ENCODE measurements at regions not wholly inside any gene's neighbourhood (a gene's known extent, or its start where the extent isn't known, plus 50 kb on each side); places are given as distances from the start of the nearest gene placed in this dataset.

DNA sequence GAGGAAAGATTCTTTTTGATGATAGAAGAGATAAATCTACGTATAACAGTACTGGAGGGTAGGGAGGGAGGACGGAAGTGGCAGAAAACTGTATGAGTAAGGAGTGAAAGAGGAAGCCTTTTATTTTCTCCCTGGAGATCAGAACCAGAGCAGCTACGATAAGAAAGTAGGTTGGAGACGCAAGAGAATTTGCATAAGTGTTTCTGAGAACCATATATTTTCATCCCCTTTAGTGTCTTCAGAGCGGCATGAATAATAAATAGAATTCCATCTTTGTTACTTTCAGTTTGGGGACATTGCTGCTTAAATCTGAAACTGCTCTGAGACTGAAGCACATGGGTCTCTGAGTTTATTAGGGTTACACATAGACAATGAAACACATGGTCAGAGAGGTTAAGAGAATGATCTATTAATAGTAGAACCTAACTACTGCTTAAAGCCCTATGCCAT is 230.2 kb upstream of the TNP1 start:
- DNase-seq (ENCODE audit: low read depth in 4 of 4, low spot score in 3 of 4), result no peak

DNA sequence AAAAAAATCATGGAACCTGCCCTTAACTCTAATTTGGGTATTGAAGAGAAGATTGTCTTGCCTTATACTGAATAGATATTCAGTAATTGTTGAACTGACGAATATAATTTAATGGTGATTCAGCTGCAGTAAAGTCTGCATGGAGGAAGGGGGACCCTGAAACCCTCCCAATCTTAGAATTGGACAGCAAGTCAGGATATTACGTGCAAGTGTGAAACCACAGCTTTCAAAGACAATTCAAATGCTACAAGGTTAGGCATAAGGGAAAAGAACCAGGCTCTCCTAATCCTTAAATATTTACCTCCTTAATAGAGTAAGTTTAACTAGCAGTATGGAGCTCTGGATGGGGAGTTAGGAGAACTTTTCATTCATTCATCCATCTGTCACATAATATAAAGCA is 226.9 kb upstream of the TNP1 start:
- DNase-seq (ENCODE audit: low read depth in 4 of 4, low spot score in 3 of 4), result no peak

DNA sequence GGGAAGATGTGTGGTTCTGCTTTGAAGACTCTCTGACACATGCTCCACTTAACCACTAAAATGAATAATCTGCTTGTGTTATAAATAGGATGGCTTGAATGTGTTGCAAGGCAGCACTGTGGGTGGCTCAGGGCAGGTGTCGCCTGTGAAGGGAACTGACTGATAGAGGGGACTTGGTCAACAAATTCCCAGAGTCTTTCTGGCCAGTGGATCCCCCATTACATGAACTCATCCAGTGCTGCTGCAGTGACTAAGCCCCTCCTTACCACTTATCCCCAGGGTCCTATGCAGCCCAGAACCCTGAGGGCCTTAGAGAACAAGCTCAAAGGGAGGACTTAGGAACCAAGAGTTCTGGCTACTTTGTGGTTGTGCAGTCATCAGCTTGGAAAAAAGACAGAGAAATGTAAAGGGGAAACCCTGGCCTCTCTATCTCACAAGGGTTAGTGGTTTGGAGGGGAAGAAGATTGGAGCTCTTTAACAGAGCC is 226.2 kb upstream of the TNP1 start:
- DNase-seq (ENCODE audit: low read depth in 4 of 4, low spot score in 3 of 4), result no peak

DNA sequence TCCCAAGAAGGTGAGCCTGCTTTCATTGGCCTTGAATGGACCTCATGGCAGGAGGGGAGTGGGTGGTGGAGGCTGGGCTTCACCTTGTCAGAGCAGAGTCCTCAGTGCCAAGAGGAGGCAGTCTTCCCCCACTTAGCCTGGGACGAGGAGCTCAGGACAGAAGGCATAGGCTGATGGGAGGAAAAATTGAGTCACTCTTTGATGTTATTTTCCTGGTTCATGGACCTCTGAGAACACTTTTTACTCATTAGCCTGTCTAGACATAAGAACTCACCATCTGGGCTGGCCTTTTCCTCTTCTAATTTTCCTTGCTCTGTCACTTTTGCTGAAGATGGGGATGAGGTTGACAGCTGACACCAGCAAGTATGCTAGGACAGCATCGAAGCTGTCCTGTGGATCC is 225.7 kb upstream of the TNP1 start:
- DNase-seq (ENCODE audit: low read depth in 4 of 4, low spot score in 3 of 4), result no peak

DNA sequence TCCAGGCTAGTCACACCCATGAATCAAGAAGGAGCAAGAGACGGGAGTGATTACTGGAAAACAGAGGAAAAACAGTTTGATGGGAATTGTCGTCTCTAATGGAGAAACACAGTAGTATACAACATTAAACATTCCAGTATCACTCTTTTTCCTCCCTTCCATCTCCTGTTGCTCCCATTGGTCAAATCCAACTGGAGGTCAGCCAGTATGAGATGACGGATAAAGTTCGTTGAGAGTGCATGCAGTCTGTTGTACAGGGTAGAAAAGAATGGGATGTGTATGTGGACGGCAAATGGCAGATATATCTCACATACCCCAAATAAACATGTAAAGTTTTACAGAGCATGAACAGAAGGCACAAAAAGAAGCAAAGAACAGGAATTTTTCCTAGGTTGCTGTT is 221.9 kb upstream of the TNP1 start:
- DNase-seq (ENCODE audit: low read depth in 4 of 4, low spot score in 3 of 4), result no peak

DNA sequence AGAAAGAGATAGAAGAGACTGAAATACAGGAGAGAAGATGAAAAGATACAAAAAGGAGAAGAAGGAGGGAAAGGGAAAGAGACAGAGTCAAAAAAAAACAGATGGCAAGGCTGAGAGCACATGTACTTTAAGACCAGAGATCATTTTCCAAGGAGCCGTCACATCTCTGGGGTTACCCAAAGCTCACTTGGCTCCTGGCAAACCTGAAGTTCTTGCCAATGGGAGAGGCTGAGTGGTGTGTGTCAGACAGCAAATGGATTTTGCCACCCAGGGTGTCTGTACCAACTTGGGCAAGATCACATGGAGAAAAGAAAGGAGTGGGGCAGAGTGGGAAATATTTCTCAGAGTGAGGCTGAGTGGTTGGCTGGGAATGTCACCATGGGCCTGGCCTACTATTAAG is 219.3 kb upstream of the TNP1 start:
- no peak for DNase-seq (ENCODE audit: low read depth in 4 of 4, low spot score in 3 of 4)

DNA sequence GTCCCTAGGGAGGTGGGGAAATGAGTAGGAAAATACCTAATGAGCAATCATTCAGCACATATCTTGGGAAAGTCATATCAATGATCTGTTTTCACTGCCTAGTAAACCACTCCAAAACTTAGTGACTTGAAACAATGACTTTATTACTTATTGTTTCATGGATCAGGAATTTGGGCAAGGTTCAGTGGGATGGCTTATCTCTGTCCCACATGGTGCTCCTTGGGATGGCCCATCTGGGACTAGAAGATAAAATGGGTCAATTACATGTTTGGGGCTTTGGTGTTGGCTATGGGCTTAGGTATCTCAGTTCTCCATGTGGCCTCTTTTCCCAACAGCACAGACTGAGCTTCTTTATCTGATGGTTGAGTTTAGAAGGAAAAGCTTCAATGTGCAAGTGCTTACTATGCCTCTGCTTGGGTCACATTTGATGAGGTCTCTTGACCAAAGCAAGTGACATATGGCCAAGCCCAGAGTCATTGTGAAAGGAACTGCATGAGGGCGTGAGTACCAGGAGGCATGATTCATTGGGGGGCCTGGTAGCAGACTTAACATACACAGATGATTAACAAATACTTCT is 218.1 kb upstream of the TNP1 start:
- DNase-seq (ENCODE audit: low read depth in 4 of 4, low spot score in 3 of 4), result no peak

DNA sequence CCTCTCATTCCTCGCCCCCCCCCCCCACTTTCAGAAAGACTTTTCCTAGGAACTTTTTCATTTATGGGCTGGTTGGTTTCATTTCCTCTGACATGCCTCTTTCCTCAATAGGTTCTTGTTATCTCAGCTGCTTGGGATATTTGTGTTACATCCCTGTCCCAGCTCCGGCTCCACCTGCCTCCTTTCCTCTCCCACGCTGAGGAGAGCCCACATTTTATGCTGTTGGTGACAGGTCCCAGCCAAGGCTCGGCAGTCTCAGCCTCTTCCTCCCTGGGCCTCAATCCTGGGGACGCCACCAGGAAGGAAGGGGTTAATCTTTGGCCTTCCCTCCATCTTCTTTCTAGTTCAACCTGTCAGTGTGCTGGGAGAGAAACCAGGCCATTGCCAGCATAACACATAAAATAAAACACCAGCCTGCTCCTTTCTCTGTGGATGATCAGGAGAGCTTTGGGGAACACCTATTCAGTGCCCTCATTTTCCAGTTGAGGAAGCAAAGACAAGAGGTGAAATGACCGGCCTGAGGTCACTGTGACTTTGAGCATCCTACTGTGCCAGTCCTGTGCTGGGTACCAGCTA is 216.9 kb upstream of the TNP1 start:
- DNase-seq (ENCODE audit: low read depth in 4 of 4, low spot score in 3 of 4), result no peak

DNA sequence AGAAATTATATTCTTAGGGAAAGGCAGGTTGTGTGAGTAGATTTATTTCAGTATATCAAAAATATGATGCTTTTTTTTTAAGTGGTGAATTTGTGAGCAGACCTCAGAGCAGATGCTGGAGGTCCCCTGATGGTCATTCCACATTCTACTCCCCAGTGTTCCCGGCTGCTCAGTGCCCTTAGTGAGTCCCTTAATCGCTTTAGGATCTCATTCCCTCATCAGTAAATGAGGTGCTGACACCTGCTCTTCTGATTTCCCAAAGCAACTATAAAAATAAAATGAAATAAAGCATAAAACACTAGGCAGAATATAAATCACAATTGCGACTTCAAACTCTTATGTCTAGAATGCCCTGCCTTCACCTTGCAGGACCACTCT is 216.2 kb upstream of the TNP1 start:
- DNase-seq (ENCODE audit: low read depth in 4 of 4, low spot score in 3 of 4), result no peak

DNA sequence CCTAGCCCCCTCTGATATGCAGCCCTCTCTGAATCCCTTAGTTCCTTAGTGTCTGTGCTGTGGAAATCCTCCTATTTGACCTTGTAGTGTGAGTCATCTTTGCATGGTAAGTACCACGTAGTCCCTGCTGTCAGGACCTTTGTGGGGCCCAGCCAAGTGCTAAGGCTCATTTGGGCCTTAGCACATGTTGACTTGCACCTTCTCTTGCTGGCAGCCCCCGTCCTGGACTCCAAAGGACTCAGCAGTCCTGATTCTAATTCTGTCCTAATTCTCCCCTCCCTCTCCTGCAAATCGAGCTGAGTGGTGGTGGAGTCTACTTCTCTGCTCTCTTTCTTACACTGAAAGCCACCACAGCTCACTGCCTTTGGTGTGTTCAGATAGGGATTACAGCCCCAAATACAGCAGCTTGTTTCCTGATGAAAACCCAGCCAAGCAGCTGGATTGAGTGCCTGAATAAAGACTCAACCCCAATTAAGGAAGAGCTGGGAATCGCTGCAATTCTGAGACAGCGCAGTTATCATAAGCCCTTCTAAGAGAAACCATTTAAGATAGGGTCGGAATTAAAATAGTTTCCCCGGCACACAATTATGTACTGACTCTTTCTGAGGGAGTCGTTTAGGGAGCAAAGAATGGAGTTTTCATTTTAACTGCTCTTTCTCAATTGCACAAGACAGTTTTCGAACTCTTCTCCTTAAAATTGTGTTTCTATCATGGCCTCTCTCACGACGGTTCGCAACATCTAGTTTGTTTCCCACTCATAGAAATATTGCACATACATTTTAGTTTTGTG is 215.6 kb upstream of the TNP1 start:
- DNase-seq (ENCODE audit: low read depth in 4 of 4, low spot score in 3 of 4), result no peak

DNA sequence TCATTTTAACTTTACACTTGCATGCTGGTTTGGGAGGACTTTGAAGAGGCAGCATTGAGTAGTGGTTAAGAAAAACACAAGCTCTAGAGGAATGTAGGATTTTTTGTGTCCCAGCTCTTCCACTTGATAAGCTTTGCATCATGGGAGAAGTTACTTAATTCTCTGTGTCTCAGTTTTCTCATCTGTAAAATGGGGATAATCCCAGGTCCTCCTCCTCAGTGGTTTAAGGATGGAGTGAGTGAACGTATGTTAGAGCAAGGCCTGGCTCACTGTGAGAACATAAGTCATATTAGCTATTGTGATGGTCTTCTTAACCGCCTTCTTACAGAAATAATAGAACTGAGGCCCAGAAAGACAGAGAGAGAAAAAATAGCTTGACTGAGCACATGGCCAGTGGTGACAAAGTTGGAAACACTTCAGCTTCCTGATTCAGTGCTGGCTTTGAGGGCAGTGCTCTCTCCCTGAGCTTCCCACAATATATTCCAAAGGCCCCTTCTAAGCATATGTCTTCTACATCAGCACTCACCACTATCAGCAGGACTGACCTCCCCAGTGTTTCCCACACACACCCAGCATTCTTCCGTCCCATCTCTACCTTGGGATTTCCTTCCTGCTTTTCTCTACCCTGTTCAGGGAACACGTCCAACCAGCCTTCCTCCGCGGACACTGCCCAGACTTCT is 214.9 kb upstream of the TNP1 start:
- DNase-seq (ENCODE audit: low read depth in 4 of 4, low spot score in 3 of 4), result no peak

DNA sequence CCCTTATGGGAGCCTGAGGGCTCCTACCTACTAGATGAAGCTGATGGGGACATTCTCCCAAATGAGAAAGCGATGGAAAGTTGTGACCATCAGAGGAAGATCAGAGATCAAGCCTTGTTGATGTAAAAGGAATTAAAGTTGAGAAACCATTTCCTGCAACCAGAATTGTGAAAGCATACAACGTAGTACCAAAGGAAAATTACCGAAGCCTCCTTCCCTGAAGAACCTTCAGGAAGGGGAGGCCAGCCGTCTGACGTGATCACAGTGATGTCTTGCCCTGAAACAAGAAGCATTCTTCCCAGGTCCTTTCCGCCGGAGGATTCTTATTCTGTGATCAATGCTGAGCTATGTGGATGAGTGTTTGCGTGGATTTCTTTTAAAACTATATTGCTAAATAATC is 211.6 kb upstream of the TNP1 start:
- no peak for DNase-seq (ENCODE audit: low read depth in 4 of 4, low spot score in 3 of 4)

DNA sequence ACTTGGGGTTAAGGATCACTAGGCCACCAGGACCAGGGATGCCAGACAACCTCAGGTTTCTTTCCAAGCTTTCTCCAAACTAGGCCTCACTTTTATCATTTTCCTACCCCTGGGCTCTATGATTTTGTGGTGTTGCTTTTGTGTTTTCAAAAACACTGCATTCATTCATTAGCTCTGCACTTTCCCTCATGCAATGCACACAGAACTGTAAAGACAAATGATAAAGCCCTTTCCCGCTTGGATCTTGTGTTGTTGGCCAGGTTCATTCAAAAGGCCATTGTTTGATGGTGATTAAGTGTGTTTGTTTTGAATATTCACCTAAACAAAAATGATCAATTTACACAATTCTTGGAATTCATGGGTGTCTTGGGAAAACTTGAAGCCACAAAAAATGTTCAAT is 210.7 kb upstream of the TNP1 start:
- no peak for DNase-seq (ENCODE audit: low read depth in 4 of 4, low spot score in 3 of 4)

DNA sequence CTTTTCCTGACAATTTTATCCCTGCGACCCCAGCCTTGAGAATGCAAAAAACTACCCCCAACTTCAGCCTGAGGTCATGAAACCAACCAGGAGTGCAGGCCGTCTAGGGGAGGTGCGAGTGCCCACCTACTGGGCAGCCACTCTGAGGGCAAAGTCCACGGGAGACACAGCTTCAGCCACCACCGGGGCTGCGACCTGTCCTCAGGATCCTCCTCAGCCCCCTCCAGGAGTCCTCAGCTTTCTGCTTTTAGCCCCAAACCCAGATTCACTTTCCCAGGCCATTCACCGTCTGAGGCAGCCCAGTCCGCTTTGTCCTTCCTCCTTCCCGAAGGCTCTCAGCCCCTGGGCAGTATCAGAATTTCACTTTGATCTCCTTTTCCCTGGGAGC is 210.2 kb upstream of the TNP1 start:
- DNase-seq (ENCODE audit: low read depth in 4 of 4, low spot score in 3 of 4), result no peak

DNA sequence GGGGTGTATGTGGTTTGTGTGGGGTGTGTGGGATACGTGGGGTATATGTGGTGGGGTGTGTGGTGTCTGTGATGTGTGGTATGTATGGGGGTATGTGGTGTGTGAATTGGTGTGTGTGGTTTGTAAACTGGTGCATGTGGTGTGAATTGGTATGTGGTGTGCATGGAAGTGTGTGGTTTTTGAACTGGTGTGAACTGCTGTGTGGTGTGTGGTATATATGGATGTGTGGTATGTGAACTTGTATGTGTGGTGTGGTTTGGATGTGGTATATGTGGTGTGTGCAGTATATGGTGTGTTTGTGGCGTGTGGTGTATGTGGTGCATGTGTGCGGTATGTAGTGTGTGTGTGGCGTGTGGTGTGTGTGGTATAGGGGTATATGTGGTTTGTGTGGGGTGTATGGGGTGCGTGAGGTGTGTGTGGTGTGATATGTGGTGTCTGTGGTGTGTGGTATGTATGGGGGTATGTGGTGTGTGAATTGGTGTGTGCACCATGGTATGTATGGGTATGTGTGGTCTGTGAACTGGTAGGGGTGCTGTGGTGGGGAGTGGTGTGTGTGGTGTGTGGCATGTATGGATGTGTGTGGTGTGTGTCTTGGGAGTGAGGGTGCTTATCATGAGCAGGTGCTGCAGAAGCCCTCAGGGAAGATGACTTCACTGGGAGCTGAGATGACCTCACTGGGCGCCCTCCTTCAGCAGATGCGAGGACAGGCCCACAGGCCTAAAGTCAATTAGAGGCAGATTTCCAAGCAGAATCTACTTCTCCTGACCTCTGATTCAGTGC is 209.6 kb upstream of the TNP1 start:
- no peak for DNase-seq (ENCODE audit: low read depth in 4 of 4, low spot score in 3 of 4)

DNA sequence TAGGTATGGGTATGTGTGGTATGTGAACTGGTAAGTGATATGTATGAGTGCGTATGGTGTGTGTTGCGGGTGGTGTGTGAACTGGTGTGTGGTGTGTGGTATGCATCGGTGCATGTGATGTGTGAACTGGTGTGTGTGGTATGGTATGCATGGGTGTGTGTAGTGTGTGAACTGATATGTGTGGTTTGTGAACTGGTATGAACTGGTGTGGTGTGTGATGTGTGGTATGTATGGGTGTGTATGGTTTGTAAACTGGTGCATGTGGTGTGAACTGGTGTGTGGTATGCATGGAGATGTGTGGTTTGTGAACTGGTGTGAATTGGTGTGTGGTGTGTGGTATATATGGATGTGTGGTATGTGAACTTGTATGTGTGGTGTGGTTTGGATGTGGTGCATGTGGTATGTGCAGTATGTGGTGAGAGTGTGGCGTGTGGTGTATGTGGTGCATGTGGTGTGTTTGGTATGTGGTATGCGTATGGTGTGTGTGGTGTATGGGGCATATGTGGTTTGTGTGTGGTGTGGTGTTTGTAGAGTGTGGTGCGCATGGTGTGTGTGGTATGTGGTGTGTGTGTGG is 208.9 kb upstream of the TNP1 start:
- no peak for DNase-seq (ENCODE audit: low read depth in 4 of 4, low spot score in 3 of 4)

DNA sequence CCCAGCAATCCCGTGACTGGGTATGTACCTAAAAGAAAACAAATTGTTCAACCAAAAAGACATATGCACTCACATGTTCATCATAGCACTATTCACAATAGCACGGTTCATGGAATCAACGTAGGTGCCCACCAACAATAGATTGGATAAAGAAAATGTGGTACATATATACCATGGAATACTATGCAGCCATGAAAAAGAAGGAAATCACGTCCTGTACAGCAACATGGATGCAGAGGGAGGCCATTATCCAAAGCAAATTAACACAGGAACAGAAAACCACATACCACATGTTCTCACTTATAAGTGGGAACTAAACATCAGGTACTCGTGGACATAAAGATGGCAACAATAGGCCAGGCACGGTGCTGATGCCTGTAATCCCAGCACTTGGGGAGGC is 207.9 kb upstream of the TNP1 start:
- no peak for DNase-seq (ENCODE audit: low read depth in 4 of 4, low spot score in 3 of 4)

DNA sequence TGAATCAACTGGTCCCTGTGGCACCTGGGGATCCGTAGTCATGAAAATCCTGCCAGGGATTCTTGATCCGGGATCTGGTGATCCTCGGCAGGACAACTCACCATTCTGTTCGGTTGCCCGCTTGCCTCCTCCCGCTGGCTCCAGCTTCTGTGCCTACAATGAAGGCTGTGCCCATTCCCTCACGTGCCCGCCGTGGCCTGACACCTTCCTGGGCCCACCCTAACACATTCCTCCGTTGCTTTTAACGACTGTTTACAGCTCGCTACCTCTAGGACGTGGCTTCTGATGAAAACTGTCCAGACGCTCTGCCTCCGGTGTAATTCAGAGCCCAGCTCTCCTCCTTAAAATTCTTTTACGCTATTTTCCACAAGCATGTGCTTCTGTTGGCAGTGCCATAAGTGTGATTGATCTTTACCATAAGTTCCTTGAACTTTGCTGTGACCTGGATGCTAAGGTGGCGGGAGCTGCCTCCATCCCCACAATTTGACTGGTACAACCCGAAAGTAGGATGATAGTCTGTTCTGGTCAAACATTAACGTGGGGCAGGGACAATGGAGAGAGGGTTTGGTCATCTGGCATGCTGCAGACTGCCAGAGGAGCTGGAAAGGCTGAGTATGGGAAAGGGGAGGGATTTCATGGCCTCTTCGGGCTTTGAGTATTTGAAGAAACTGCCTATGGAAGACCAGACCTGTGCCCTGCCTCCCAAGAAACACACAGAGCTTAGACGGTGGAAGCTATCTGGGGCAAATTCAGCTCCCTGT is 206.8 kb upstream of the TNP1 start:
- DNase-seq (ENCODE audit: low read depth in 4 of 4, low spot score in 3 of 4), result no peak

DNA sequence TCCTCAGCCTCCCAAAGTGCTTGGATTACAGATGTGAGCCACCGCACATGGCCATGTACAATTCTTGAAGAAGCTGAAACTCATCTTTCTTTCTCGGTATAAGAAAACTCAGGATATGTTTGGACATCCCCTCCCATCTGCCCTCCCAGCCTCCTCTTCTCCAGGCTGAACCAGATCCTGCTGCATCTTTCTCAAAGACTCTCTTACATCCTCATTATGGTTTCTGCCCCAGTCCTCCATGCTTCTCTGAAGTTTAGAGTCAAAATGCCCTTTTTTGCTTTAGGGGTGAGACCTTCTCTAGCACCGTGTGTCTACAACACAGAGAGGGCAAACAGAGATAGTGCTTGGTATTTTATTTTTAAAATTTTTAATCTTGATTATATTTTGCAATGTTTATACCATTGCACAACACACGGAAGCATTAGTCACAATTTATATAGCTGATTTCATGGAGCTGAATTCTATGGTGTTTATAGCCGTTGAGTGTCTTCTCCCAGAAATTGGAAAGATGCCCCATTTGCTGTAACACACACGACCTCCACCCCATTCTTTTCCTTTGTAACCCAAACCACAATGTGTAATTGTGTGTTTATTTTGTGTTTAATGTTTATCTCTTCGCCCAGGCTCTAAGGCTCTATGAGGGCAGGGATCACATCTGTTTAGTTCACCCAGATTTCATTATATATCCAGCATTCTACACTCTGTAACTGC is 206.0 kb upstream of the TNP1 start:
- no peak for DNase-seq (ENCODE audit: low read depth in 4 of 4, low spot score in 3 of 4)

All from right renal pelvis (tissue), 4 donors.